ENCODE measurements at regions not wholly inside any gene's neighbourhood (a gene's known extent, or its start where the extent isn't known, plus 50 kb on each side); places are given as distances from the start of the nearest gene placed in this dataset.

GRCh38 chr12:116495260-116495659 lies 63.9 kb upstream of the MAP1LC3B2 start:
- Histone ChIP-seq H3K36me3 (ENCODE audit: control insufficient read depth, insufficient read depth, low read length) (no peaks in the 10 kb centered on the region), H3K4me3 (replicated peaks in 1 of 4; ENCODE audit: control extremely low read depth in 1 of 4, insufficient read depth in 1 of 4, low read depth in 3 of 4, low read length in 4 of 4) (no peak overlapping the region), H3K9ac (ENCODE audit: insufficient read depth, low read length) (no peak overlapping the region), H3K27me3 (ENCODE audit: control insufficient read depth, insufficient read depth, low read length) (no peaks in the 10 kb centered on the region), H3K79me2 (ENCODE audit: control insufficient read depth, insufficient read depth, low read length) (no peaks in the 10 kb centered on the region), H4K20me1 (ENCODE audit: control insufficient read depth, extremely low read depth, insufficient read depth, low read length) (no peaks in the 10 kb centered on the region), H3K4me1 (ENCODE audit: control insufficient read depth, extremely low read depth, insufficient read depth, low read length) (peaks cover 2% of the 10 kb centered on the region), H3K9me3 (ENCODE audit: control insufficient read depth, insufficient read depth, low read depth, low read length) (no peaks in the 10 kb centered on the region), H3K4me2 (ENCODE audit: extremely low read depth, insufficient read depth, low read length) (no peak overlapping the region), H3K27ac (ENCODE audit: insufficient read depth, low read length) (no peak overlapping the region), H2AFZ (ENCODE audit: low read length) (no peak overlapping the region)
- peak in 1 of 2 donors; percentile 75 for DNase-seq (ENCODE audit: low read depth in 2 of 2)
- TF ChIP-seq EZH2 (IDR thresholded peaks at IDR 0.05; ENCODE audit: low read length, missing control alignments), result no peak

GRCh38 chr12:116497051-116497591 lies 62.1 kb upstream of the MAP1LC3B2 start:
- no peaks in the 10 kb centered on the region for H4K20me1 ChIP-seq (ENCODE audit: control insufficient read depth, extremely low read depth, insufficient read depth, low read length)
- H2AFZ ChIP-seq (ENCODE audit: low read length), result no peak overlapping the region
- no peak overlapping the region for H3K9ac ChIP-seq (ENCODE audit: insufficient read depth, low read length)
- H3K4me3 ChIP-seq (replicated peaks in 1 of 4; ENCODE audit: control extremely low read depth in 1 of 4, insufficient read depth in 1 of 4, low read depth in 3 of 4, low read length in 4 of 4), result no peak overlapping the region
- H3K4me2 ChIP-seq (ENCODE audit: extremely low read depth, insufficient read depth, low read length), result no peak overlapping the region
- no peak for DNase-seq (ENCODE audit: low read depth in 2 of 2)
- H3K4me1 ChIP-seq (ENCODE audit: control insufficient read depth, extremely low read depth, insufficient read depth, low read length), result peaks cover 2% of the 10 kb centered on the region
- no peaks in the 10 kb centered on the region for H3K9me3 ChIP-seq (ENCODE audit: control insufficient read depth, insufficient read depth, low read depth, low read length)
- TF ChIP-seq EZH2 (IDR thresholded peaks at IDR 0.05; ENCODE audit: low read length, missing control alignments) (no peak), CTCF (conservative IDR thresholded peaks at IDR 0.05 in 1 of 2, IDR thresholded peaks at IDR 0.05 in 1 of 2; ENCODE audit: low read depth in 1 of 2, low read length in 2 of 2) (no peak)
- no peaks in the 10 kb centered on the region for H3K79me2 ChIP-seq (ENCODE audit: control insufficient read depth, insufficient read depth, low read length)
- H3K27me3 ChIP-seq (ENCODE audit: control insufficient read depth, insufficient read depth, low read length), result no peaks in the 10 kb centered on the region
- no peaks in the 10 kb centered on the region for H3K36me3 ChIP-seq (ENCODE audit: control insufficient read depth, insufficient read depth, low read length)
- no peak overlapping the region for H3K27ac ChIP-seq (ENCODE audit: insufficient read depth, low read length)

GRCh38 chr12:116498471-116498870 lies 60.7 kb upstream of the MAP1LC3B2 start:
- no peak for DNase-seq (ENCODE audit: low read depth in 2 of 2)
- no peaks in the 10 kb centered on the region for H3K79me2 ChIP-seq (ENCODE audit: control insufficient read depth, insufficient read depth, low read length)
- no peaks in the 10 kb centered on the region for H3K27me3 ChIP-seq (ENCODE audit: control insufficient read depth, insufficient read depth, low read length)
- H3K27ac ChIP-seq (ENCODE audit: insufficient read depth, low read length), result no peak overlapping the region
- H3K4me2 ChIP-seq (ENCODE audit: extremely low read depth, insufficient read depth, low read length), result no peak overlapping the region
- no peaks in the 10 kb centered on the region for H3K4me1 ChIP-seq (ENCODE audit: control insufficient read depth, extremely low read depth, insufficient read depth, low read length)
- H2AFZ ChIP-seq (ENCODE audit: low read length), result no peak overlapping the region
- no peak overlapping the region for H3K4me3 ChIP-seq (replicated peaks in 1 of 4; ENCODE audit: control extremely low read depth in 1 of 4, insufficient read depth in 1 of 4, low read depth in 3 of 4, low read length in 4 of 4)
- no peaks in the 10 kb centered on the region for H4K20me1 ChIP-seq (ENCODE audit: control insufficient read depth, extremely low read depth, insufficient read depth, low read length)
- no peaks in the 10 kb centered on the region for H3K36me3 ChIP-seq (ENCODE audit: control insufficient read depth, insufficient read depth, low read length)
- no peaks in the 10 kb centered on the region for H3K9me3 ChIP-seq (ENCODE audit: control insufficient read depth, insufficient read depth, low read depth, low read length)
- no peak overlapping the region for H3K9ac ChIP-seq (ENCODE audit: insufficient read depth, low read length)
- TF ChIP-seq EZH2 (IDR thresholded peaks at IDR 0.05; ENCODE audit: low read length, missing control alignments) (no peak), CTCF (conservative IDR thresholded peaks at IDR 0.05 in 1 of 2, IDR thresholded peaks at IDR 0.05 in 1 of 2; ENCODE audit: low read depth in 1 of 2, low read length in 2 of 2) (no peak)

Data from fibroblast of lung (primary cell).